ENCODE measurements at regions not wholly inside any gene's neighbourhood (a gene's known extent, or its start where the extent isn't known, plus 50 kb on each side); places are given as distances from the start of the nearest gene placed in this dataset.
"Not testable (repeated sequence)": the region's sequence is repeated elsewhere in the genome, so short reads cannot be mapped to it uniquely, and the experiment has no call there.

DNA sequence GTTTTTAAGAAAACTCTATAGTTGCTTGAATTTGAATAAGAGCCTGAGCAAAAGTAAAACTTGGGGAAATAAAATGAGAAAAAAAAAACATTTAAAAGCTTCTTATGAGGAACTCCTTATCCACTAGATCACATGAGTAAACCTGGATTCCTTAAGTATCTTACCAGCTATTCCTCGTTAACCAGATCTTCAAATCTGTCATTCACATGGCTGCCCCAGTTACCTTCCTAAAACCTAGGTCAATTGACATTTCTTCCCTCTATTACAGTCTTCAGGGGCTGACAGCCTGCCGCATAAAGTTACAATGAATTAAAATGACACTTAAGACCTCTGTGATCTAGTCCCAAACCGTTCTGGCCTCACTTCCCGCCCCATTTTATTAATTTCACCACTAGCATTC is 583.6 kb downstream of the NR2F2 start:
- no peak for DNase-seq (ENCODE audit: low read depth)

DNA sequence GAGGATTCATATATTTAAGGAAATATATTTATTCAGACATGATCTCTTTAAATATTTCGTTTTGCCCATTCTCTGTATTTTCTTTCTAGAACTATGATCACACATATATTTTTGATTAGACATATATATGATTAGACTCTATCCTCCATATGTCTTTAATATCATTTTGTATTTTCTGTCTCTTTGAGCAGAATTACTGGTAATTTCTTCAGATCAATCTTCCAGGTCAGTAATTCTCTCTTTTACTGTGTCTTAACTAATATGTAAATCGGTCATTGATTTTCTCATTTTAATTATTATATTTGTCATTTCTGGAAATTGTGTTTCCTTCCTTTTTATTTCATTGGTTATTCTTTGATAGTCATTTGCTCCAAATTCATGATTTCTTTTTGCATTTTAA is 586.2 kb downstream of the NR2F2 start:
- no peak for DNase-seq (ENCODE audit: low read depth)

DNA sequence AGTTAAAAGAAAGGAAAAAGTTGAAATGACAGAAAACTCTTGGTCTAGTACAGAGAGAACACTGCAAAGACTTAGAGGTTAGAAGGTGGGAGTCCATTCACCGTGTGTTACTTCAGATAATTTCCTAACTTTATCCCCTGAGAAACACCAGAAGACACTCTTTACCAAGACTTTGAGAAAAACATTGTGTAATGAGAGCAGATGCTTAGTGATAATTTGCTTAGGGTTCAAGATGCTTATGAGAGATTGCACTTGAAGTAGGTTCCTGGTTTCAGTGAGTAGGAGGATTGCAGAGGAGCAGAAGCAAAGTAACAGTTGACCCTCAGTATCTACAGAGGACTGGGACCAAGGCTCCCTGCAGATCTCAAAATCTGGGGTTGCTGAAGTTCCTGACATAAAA is 594.1 kb downstream of the NR2F2 start:
- no peak for DNase-seq (ENCODE audit: low read depth)

DNA sequence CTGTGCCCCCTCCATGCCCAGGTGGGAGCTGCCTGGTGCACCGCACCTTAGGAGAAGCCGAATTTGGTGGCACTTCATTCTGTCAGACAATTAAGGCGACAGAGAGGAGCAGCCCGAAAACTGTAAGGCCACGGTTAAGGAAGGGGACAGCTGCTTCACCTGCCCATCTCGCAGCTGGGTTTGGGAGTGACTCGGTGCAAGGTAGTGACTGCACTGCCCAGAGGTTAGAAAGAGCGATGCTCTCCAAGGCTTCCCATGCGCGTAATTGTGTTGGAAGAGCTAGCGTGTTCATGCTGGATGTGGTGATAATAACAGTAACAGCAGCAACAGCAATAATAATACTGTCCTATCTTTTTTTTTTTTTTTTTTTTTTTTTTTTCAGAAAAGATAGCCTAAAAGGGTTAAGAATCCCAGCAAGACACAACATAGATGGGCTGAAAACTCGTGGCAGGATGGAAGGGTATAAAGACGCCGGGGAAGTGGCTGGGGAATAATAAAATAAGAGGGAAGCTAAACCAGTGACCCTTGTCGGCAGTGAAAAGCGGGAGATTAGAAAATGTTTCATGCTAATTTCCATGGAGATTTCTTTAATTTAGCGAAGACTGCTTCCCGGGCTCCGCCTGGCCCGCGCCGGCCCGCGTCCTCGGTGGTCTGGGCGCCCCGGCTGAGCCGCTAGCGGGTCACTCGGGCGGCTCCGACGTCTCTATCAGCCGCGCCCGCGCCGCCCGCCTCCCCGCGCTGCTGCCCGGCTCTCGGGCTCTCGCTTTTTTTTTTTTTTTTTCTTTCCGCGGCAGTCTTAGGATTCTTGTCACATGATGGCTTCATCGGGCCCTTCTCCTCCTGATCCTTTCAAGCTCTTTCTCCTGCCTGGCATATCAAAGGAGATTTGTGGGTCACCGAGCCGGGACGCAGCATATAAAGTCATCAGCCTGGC is 617.1 kb downstream of the NR2F2 start:
- DNase-seq (ENCODE audit: low read depth): no peak

DNA sequence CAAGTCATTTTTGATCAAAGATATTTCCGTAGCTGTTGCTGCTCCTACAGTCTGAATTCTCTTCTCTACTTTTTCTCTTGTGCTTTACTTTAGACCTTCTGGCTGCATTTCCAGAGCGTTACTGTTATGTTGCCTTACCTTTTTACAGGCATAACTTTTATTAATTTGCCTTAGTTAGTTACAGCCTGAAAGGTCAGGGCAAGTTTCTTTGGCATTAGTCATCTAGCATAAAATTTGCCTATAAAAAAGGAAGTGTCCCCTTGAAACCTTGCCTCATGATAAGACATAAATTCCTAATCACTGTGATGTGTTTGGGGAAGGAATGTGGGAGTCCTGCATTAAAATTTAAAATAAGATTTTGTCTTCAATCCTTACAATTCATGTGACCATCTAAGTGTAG is 618.5 kb downstream of the NR2F2 start:
- DNase-seq (ENCODE audit: low read depth): no peak

DNA sequence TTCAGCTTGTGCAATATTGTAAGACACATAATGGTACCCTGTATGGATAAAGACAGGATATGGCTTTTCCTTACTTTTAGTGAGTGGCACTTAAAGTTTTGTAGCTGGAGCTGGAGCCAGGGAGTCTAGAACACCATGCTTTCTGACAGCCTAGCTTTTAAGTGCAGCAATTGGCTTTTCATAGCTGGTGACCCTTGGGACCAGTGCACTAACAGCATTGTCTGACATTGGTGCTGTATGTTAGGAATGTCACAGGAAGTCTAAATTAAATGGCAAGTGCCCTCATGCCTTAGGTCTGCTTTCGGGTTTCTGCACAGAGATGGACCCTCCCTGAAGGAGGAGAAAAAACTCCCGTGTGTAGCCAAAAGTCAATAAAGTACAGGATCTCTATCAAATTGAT is 628.2 kb downstream of the NR2F2 start:
- DNase-seq (ENCODE audit: low read depth): no peak

DNA sequence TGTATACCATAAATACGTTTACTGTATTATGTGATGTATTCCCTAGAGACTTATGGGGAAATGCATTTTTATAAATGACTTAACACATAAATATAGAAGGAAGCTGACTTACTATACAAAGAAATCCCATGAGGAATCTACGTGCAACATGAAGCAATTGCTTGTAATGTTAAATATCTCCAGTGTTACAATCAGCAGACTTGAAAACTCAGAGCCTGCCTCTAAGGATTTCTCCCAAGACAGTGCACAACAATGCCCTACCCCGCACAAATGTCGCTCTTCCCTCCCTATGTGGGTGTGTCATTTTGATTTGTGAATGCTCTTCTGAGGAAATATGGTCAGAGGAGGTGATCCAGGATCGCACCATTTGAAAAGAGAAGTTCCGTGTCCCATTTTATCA is 629.0 kb downstream of the NR2F2 start:
- no peak for DNase-seq (ENCODE audit: low read depth)

DNA sequence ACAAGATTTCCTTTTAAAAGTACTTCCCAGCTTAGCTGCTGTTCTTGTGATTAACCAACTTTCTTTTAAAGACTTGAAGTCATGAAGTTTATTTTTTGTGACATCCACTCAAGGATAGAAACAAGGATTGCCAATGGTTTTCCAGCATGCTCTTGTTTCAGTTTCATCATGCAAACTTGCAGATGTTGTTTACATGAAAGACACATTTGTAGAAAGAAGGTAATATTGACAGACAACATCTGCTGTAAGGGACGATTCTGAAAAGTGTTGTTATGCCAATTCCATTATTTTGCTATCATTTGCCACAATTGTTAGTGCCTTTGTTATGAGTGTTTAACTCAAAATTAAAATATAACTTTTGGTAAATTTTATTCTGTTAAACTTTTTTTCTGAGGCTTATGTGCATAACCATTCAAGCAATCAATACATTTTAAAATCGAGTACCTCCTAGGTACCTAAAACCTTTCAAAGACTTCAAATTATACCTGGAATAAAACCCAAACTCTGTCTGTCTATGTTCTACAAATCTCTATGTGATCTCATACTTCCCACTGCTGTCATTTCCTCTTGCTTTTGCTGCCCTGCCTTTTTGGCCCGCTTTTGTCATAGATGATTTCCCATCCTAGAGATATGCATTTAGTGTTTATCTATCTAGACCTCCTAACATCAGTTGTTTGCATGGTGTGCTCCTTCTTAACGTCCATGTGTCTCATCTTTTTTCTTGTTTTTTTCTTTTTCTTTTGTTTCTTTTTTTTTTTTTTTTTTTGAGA is 630.4 kb downstream of the NR2F2 start:
- no peak for DNase-seq (ENCODE audit: low read depth)

DNA sequence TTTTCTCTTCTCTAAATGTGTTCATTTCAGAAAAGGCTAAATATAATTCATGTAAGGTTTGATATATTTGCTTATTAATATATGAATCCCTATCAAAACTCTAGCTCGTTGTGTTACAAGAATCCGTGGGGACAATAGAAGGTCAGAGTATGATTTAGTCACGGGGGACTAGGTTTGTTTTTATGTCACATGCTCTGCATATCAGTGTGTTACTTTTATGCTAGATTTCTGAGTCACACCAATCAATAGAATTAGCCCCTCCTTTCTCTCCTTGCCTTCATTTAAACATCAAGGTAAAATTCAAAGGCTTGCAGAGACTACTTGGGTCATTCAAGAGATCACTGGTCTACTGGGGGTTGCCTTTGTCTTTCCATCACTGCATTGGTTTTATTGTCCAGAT is 636.1 kb downstream of the NR2F2 start:
- DNase-seq (ENCODE audit: low read depth): no peak

DNA sequence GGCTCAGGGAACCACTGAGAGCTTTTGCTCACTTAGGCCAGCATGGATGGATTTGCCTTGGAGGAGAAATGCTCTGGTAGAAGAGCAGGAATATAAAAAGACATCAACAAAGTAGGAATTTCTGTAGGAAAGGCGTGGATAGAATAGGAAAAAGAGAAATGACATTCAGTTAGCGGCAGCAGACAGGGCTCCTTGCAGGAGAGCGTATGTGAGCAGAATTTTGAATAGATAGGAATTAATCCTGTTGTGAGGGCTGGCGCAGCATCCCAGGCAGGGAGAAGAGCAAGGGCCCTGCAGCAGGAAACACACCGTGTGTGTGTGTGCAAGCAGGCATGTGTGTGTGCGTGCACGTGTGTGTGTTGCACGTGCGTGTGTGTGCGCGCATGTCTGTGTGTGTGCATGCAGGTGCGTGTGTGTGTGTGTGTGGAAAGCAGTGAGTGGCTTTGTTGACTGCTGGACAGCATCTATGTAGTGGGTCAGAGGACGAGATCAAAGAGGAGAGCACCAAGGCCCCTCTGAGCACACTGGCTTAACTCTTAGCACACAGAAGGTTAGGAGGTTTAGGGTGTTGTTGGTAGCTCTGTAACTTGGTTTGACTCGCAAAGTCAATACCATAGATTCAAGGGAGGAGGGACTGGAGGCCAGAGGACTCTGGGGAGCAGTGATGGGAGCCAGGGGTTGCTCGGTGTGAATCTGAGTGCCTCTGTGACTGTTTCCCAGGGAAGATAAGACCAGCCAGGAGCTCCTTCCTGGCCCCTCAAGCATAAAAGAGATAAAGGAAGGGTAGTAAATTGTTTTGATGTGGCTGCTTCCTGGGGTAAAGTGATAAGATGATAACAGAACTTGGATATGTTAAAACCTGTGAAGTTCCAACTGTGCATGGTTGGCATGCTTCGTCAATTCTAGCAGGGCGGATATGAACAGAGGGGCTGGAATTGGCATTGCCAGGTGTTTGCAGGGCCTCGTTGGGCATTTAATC is 639.5 kb downstream of the NR2F2 start:
- no peak for DNase-seq (ENCODE audit: low read depth)

DNA sequence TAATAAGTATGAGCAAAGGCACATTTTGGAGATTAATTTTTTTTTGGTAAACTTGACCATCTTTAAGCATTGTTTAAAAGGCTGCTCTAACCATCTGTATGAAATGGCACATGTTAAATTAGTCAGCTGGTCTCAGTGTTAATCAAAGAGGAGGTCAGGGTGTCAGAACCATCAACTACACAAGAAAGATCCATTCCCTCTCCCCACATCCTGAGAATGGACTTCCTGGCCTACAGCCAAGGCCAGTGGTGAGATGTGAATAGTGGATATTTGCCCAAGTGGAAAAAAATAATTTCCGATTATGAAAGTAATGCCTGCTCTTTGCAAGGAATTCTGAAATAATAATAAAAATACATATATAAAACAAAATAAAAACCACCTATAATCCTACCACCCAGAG is 641.7 kb downstream of the NR2F2 start:
- DNase-seq (ENCODE audit: low read depth): no peak

DNA sequence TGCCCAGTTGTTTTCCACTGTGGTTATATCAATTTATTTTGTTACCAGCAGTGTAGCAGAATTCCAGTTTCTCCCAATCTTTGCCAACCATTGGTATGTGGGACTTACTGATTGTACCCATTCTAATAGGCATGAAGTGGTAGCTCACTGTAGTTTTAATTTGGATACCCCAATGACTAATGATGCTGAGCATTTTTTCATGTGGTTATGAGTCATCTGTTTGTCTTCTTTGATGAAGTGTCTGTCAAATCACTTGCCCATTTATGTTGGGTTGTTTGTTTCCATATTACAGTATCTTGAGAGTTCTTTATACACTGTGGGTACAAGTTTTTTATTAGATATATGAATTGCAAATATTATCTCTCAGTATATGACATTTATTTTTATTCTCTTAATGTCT is 644.3 kb downstream of the NR2F2 start:
- DNase-seq (ENCODE audit: low read depth): no peak

DNA sequence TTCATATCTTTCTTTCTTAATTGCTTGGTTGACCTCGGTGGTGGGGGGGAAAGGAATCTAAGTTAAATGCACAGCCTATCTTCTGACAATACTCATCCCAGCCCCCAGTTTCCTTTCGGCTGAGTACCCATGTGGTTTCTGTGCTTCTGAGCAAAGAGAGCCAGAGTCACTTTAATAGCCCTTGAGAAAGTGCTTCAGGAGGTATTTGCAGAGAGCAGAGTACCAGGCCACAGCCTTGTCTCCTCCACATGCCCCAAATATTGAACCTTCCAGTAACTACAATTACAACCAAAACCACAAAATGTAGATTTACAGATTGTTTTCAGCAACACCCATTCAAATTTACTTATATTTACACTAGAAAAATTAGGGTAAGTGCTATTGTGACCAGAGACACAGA is 647.4 kb downstream of the NR2F2 start:
- DNase-seq (ENCODE audit: low read depth): no peak

DNA sequence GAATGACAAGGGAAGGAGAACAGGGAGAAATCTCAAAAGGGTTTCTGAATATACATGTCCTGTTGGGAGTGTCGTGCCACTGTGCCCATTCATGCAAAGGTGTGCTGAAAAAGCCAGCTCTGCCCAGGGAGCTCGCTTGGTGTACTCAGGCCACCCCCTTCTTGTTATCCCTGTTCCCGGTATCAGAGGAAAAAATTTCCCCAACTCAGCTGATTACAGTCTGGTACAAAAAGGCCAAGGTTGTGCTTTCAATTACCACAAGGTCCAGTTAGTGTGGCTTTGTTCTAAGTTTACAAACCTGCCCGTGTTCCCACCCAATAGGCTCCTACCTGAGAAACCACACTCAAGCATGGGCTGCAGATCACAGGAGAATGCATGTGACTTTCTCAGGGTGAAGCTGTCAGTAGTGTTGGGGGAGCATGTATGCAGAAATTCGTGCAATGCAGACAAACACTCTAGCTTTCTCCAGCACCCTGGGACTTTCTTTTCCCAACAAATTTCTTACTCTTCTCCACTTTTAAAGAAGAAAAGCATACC is 648.5 kb downstream of the NR2F2 start:
- no peak for DNase-seq (ENCODE audit: low read depth)

DNA sequence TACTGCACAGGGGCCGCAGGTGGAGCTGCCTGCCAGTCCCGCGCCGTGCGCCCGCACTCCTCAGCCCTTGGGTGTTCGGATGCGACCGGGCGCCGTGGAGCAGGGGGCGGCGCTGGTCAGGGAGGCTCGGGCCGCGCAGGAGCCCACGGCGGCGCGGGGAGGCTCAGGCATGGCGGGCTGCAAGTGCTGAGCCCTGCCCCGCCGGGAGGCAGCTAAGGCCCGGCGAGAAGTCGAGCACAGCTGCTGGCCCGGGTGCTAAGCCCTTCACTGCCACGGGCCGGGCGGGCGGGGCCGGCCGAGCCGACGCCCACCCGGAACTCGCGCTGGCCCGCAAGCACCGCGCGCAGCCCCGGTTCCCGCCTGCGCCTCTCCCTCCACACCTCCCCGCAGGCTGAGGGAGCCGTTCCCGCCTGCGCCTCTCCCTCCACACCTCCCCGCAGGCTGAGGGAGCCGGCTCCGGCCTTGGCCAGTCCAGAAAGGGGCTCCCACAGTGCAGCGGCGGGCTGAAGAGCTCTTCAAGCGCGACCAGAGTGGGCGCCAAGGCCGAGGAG is 653.7 kb downstream of the NR2F2 start:
- DNase-seq (ENCODE audit: low read depth): not testable (repeated sequence)

DNA sequence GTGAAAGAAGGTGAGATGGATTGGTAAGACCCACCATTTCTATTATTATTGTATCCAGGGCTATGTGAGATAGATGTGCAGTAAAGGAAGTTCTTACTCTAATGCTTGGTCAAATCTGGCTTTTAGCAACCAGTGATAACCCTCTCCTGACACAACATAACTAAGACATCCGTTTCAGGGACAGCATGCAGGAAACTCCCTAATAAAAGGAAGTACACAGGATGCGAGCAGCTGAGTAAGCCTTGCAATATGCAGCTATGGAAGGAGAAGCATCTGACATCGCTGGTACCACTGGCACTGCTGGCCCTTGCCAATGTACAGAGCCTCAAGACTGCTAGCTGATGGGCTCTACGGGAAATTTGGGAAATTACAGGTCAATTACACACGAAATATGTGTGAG is 662.3 kb downstream of the NR2F2 start:
- DNase-seq (ENCODE audit: low read depth): no peak

DNA sequence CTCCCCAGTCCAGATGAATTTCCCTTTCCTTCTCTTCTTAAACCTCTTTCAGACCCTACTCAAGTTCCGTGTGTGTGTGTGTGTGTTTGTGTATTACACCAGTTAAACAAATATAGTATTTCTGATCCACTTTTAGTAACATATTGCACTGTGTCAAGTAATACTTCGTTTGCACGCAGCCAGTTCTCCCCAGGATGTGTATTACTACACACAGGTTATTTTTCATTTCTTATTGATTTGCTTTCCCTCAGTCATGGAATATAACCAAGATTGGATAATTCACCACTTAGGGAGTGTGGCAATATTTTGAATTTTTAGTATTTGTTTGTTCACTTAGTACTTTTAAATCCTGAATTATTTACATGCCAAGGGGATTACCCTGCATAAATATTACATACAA is 667.0 kb downstream of the NR2F2 start:
- DNase-seq (ENCODE audit: low read depth): no peak

DNA sequence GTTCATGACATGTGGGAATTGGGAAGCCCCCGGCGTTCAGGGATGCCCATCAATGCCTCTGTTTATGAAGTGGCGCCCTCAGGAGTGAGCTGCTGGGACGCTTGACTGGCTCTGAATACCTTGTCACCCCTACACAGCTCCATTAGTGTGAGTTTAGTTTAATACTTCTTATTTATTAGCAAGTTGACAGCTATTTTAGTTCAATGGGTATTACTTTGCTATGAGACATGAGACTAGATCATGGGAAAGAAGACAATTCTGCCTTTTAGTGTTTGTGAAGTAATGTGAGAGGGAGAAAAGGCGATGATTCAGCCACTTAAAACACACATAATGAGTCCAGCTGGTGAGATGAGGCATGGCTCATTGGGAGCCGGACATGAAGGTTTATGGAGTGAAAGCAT is 678.5 kb downstream of the NR2F2 start:
- no peak for DNase-seq (ENCODE audit: low read depth)

DNA sequence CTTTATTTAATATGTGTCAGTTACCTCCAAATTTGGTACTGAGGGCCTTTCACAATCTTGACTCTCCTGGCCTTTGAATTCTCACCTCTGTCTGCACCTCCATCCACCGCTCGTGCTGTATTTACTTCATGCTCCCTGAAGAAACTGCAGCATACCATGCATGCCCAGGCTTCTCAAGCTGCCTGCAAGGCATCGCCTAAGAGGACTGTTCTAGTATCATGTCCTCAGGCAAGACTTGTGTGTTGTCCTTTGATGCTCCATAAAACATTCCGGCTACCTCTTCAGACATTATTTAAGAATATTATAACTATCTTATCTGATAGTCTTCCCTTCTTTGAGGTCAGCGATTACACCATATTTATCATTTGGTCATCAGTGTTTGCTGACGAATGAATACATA is 682.5 kb downstream of the NR2F2 start:
- DNase-seq (ENCODE audit: low read depth): no peak

DNA sequence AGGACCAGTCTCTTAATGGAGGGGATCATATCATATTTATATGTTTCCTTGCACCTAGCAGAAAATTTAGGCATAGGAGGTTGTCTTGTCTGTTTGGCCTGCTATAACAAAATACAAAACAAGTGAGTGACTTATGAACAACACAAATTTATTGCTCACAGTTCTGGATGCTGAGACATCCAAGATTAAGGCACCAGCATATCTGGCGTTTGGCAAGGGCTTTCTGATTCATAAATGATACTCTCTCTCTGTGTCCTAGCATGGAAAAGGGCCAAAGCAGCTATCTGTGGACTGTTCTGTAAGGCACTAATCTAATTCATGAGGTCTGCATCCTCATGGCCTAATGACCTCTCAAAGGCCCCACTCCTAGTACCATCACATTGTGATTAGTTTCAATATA is 683.0 kb downstream of the NR2F2 start:
- no peak for DNase-seq (ENCODE audit: low read depth)

DNA sequence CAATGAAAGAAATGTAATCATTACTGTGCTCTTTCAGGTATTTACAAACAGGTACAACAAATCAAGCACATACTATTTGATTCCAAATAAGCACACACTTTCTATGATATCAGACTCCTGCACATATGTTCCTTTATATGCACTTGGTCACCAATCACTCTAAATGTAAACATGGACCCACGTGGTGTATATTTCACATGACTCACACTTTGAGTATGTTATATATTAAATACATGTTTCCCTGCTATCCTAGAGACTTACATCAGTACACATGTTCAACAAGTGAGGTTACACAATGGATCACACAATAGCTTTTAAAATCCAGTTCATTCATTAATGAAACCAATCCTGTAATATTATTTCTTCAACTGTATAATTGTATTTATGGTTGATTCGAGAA is 683.5 kb downstream of the NR2F2 start:
- DNase-seq (ENCODE audit: low read depth): no peak

DNA sequence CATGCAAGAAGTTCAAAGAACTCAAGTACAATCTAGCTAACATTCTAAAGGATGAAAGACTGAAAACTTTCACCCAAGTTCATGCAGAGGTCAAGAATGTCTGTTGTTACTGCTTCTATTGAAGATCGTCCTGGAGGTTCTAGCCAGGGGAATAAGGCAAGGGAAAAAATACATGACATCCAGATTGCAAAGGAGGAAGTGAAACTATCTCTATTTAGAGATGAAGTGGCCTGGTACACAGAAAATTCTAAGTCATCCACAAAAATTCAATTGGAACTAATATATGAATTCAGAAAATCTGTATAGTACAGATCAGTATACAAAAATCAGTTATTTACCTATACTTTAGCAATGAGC is 693.0 kb downstream of the NR2F2 start:
- no peak for DNase-seq (ENCODE audit: low read depth)

All from activated T-cell treated with anti-CD3 and anti-CD28 coated beads for 48 hours (primary cell).